Activated T-cell treated with anti-CD3 and anti-CD28 coated beads for 48 hours (primary cell): ENCODE measurements at regions not wholly inside any gene's neighbourhood (a gene's known extent, or its start where the extent isn't known, plus 50 kb on each side); places are given as distances from the start of the nearest gene placed in this dataset.

Source experiments
- DNase-seq: peaks from one replicate; pipeline ENCODE4 v3.0.0-alpha.2; 2020; ENCODE audit warnings: low read depth

DNA sequence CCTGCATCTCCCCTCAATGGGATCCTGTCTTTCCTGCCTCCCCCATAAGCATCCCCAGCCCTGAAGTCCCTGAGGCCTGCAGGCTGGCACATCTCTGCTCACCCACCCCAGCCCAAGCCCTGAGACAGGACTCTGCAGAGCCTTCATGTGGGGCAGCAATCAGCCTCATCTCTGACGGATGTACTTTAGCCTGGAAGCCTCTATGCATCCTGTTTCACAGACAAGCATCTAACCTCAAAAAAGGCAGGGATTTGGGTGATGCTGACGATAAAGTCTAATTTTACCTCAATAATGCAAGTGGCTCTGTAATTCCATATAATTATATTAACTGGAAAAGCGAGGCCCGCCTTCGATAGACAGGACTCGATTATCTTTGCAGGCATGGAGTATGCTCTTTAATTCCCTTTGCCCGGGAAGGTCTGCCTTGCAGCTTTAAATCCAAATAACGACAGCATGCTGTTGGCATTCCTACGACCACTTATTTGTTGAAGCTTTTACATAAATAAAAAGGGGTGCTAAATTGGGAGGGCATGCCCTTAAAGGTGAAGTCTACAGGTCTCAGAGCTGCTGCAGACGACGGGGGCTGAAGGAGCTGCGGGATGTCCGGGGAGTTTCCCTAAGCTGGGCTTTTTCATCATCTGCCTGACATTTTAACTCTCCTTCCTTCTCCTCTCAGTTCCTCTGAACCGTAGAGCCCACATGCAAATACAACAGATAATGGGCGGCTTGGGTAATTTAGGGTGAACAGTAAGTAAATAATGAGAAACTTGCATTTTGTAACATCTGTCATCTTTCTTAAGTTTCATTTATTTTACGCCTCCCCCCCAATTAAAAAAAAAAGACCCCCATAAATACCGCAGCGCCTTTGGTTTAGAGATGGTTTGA lies 211.5 kb downstream of the URI1 start:
- DNase-seq: no peak

- DNase-seq: no peak
Observed at GRCh38 chr19:30154410-30154809, 212.4 kb downstream of the URI1 start.

DNA sequence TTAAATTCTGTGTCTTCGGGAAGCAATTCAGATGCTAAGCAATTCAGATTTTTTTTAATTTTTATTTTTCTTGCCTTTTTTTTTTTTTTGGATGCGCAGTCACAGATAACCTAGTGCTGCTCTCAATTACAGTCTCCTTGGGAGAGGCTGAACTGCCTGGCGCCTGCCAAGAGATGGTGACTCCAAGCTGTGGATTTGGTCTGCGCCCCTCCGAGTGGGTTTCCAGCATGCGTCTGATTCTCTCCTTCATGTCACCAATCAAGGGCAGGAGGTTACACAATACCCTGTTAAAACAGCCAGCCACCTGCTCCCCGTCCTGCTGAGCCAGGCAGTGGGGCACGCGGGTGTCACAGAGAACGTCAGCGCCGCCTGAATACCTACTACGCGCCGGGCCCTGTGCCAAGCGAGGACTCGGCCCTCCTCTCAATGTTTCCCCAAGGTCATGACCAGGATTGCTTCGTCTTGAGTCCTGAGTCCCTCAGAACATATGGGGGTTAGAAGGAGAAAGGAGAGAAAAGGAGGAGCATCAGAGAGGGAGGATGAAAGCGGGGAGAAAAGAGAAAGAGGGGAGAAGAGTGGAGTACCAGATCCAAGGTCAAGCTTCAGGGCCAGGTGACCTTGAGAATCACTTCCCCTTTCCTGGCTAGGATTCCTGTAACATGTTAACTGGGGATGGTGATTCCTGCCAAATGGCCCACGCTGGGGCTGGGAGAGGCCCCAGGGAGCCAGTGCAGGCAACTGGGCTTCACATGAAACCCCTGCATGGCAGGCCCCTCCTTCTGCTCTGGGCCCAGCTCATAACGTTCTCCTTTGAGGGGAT lies 213.6 kb downstream of the URI1 start:
- no peak for DNase-seq

- DNase-seq: no peak
Observed at GRCh38 chr19:30156646-30157045, 214.6 kb downstream of the URI1 start.

GRCh38 chr19:30158067-30158892 lies 213.9 kb upstream of the ZNF536 start:
- DNase-seq: no peak

DNA sequence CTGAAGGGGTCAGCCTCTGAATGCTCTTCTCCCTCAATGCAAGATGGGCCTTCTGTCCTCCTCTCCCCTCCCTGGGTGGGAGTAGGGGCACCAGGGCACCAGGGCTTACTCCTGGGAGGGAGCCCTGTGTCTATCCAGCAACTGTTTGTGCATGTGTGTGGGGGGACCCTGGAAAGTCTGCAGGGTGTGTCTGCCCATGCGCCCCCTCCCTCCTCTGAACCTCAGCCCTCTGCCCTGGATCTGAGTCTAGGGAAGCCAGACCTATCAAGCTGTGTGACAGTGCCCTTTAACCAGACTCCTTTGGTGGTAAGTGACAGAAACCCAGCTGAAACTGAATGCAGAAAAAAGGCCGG lies 213.3 kb upstream of the ZNF536 start:
- no peak for DNase-seq

DNA sequence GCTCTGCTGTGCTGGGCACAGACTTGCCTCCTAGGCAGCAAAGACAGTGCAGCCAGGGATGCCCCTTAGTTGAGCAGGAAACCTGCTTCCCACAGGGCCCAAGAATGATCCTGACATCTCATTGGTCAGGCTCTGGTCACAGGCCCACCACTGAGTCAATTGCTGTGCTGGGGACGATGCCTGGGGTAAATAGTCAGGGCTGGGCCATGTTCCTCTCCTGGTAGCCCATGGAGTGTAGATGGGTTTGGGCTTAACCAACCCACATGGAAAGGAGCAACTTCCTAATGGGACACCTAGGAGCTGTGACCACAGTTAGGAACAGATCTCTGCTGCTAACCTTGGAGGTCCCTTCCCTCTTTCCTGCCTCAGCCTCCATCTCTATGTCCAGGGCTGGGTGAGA lies 212.5 kb upstream of the ZNF536 start:
- DNase-seq: no peak

DNA sequence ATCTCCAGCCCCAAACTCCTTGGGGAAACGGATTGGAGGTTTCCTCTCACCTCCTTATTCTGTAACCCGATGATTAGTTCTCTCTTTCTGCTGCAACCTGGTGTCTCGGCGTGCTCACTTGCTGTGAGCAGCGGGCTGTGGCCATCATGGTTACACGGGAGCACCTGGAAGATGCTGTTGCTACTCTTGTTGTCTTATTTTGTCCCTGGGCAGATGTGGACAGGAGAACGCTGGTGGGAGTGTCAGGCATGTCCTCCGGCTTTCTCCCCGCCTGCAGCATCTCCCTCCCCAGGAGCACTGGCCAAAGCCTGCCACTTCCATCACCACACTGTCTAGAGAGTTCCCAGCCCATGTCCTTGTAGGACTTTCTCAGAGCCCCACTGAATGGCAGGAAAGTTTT lies 211.8 kb upstream of the ZNF536 start:
- no peak for DNase-seq

DNA sequence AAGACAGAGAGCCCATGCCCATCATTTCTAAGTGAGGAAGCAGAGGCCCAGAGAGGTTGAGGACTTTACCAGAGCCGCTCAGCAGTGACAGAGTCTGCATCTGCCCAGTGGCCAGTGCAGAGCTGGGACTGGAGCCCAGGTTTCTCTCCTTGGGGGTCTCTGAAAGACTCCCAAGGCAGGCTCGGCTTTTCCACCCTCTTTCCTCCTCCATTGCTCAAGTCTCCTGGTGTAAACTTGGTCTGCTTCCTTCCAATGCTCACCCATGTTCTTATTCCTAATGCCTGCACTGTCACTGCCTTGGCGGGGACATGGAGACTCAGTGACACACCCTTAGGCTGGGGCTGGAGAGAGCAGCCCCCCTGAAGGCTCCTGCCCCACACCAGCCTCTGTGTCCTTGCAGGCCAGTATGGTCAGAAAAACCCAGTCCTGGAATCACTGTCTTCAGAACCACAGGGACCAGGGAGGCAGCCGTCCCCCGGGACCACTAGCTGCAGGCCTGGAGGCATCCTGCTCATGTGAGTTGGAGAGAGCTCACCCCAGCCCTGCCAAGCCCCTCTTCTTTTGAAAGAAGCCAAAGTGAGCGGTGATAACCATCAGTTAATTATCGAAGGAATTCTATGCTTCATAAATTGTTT lies 211.0 kb upstream of the ZNF536 start:
- DNase-seq: no peak

- DNase-seq: no peak
Observed at GRCh38 chr19:30161770-30162169, 210.4 kb upstream of the ZNF536 start.

DNA sequence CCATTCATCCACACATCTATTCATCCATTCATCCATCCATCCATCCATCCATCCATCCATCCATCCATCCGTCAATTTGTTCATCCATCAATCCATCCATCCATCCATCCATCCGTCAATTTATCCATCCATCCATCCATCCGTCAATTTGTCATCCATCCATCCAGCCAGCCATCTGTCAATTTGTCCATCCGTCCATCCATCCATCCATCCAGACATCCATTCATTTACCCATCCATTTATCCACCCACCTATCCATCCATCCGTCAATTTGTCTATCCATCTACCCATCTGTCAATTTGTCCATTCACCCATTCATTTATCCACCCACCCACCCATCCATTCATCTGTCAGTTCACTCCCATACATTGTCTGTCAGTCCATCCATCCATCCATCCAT lies 209.5 kb upstream of the ZNF536 start:
- no peak for DNase-seq

GRCh38 chr19:30163663-30164062 lies 208.5 kb upstream of the ZNF536 start:
- no peak for DNase-seq

- DNase-seq: no peak
Observed at GRCh38 chr19:30165228-30165813, 206.9 kb upstream of the ZNF536 start.

- no peak for DNase-seq
Observed at GRCh38 chr19:30167206-30167868, 204.8 kb upstream of the ZNF536 start.

GRCh38 chr19:30167976-30168635 lies 204.1 kb upstream of the ZNF536 start:
- no peak for DNase-seq

- no peak for DNase-seq
Observed at GRCh38 chr19:30168760-30169159, 203.4 kb upstream of the ZNF536 start.

GRCh38 chr19:30169196-30169900 lies 202.8 kb upstream of the ZNF536 start:
- DNase-seq: no peak

GRCh38 chr19:30170081-30170480 lies 202.1 kb upstream of the ZNF536 start:
- DNase-seq: no peak

DNA sequence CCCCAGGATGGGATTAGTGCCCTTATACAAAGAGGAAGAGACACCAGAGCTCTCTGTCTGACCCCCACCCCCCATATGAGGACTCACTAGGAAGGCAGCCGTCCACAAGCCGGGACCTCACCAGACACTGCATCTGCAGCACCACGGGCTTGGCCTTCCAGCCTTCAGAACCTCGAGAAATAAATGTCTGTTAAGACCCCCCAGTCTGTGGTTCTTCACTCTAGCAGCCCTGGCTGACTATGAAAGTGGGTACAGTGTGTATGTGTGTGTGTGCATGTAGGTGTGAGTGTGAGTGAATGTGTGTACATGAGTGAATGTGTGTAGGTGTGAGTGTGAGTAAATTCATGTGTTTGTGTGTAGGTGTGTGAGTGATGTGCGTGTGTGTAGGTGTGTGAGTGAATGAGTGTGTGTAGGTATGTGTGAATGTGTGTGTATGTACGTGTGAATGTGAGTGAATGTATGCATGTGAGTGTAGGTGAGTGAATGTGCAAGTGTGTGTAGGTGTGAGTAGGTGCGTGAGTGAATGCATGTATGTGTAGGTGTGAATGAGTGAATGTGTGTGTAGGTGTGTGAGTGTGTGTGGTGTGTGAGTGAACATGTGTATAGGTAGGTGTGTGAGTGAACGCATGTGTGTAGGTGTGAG lies 201.6 kb upstream of the ZNF536 start:
- no peak for DNase-seq
